HFF-Myc (cell line): ENCODE measurements at regions not wholly inside any gene's neighbourhood (a gene's known extent, or its start where the extent isn't known, plus 50 kb on each side); places are given as distances from the start of the nearest gene placed in this dataset.

Source experiments
- DNase-seq: peaks from one replicate; pipeline ENCODE4 v3.0.0-alpha.2; 2011; ENCODE audit warnings: low read depth; ENCODE audit errors: extremely low read depth
- H3K4me3 ChIP-seq: replicated peaks from 2 replicates; pipeline ENCODE4 v1.5.1; 2011; ENCODE audit warnings: low read depth, mild to moderate bottlenecking, control low read depth, low read length
- TF ChIP-seq, protein P1 (sequence below): IDR thresholded peaks from 2 replicates; pipeline ENCODE4 v1.5.1; 2012; ENCODE audit warnings: mild to moderate bottlenecking, low read depth, low read length, control low read depth; ENCODE audit errors: missing control alignments

DNA sequence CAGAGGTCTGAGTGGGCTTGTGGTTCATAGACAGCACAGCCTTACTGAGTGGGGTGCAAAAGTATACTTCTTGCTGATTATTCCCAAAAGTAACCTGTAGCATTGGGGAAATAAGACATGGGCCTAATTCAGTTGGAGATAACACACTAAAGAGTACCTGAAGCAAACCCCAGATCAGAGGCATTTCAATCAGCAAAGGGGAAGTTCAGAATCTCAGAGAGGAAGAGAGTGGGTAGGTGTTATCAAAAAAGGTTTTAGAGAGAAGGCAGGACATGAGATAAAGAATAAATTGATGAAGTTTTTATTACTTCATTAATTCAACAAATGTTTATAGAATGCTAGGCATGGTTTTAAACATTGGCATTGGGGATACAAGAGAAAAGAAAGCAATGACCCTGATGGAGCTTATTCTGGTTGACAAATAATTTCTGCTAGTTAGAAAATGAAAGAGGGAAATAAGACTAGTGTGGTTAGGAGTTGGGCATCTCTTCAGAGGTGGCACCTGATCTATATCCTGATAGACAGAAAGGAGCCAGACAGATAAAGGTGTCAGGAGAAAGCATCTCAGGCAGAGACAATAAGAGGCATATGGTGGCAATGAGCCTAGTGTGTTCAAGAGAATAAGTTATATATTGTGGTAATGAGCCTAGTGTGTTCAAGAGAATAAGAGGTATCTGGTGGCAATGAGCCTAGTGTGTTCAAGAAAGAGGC lies 153.8 kb upstream of the SETBP1 start:
- TF ChIP-seq, protein P1, sequence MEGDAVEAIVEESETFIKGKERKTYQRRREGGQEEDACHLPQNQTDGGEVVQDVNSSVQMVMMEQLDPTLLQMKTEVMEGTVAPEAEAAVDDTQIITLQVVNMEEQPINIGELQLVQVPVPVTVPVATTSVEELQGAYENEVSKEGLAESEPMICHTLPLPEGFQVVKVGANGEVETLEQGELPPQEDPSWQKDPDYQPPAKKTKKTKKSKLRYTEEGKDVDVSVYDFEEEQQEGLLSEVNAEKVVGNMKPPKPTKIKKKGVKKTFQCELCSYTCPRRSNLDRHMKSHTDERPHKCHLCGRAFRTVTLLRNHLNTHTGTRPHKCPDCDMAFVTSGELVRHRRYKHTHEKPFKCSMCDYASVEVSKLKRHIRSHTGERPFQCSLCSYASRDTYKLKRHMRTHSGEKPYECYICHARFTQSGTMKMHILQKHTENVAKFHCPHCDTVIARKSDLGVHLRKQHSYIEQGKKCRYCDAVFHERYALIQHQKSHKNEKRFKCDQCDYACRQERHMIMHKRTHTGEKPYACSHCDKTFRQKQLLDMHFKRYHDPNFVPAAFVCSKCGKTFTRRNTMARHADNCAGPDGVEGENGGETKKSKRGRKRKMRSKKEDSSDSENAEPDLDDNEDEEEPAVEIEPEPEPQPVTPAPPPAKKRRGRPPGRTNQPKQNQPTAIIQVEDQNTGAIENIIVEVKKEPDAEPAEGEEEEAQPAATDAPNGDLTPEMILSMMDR: no peak
- H3K4me3 ChIP-seq: no peak overlapping the region
- DNase-seq: no peak

DNA sequence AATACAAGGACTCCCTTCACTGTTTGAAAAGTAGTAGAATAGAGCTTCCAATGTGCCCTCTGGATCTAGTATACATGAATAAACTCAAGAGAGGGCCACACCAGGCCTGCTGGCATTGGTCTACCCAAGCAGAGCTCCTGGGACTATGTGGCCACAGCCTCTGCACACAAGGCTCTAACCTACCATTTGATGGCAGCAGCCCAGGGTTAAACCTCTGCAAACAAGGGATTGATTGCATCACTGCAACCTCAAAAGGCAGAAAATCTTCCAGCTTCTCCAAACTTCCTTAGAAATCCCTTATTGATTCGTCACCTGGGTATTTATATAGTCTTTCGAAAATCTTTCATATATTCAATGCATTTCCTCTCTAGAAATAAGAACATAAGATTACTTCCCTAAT lies 147.6 kb upstream of the SETBP1 start:
- TF ChIP-seq, protein P1: no peak
- no peak for DNase-seq
- H3K4me3 ChIP-seq: no peak overlapping the region

DNA sequence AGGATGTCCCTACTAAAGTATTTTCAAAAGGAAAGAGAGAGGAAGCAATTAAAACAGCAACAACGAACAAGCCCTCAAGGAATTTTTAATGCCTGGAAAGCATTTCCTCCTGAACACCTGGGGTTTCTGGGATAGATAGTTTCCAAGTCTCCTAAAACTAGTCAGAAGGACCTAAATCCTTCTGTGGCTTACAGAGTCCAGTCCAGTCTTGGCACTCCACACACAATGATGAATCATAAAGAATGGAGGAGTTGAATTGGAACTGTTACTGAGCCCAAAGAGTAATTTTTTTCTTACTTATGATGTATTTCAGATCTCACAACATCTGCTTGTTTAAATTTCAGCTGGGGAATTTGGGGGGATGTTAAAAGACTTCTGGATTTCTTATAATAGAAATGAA lies 144.6 kb upstream of the SETBP1 start:
- DNase-seq: peak; percentile 73
- TF ChIP-seq, protein P1: no peak
- no peak overlapping the region for H3K4me3 ChIP-seq

DNA sequence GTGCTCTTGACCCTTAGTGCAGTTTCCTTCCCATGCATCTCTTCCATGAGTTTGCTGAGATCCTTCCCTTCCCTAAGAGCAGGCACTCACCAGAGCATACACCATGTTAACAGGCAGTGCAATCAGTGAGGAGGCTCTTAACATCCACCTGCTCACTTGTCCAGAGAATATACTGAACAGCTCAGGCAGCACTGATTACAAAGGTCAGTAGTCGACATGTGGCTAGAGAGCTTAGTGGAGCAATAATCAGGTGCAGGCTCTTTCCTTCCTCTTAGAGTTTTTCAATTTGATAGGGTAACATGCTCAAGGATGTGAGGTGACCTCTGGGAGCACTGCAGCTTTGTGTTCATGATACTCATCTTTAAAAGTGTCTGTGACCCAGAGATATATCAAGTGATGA lies 144.1 kb upstream of the SETBP1 start:
- no peak overlapping the region for H3K4me3 ChIP-seq
- TF ChIP-seq, protein P1: no peak
- no peak for DNase-seq

DNA sequence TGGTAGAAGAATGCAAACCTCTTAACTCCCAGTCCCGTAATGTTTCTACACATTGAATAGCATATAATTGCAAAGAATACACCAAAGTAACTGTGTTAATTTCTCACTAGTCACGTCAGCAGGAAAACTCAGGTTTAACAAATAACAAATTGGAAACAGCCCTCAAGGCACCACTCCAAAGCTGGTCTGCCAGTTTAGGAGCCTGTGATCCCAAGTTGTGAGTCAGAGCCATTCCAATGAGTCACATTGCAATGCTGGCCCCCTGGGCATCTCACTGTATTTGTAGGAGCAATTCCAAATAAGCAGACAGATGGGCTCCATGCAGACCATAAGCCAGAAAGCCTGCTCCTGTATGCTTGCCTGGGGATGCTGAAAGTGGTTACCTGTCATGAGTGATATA lies 143.2 kb upstream of the SETBP1 start:
- TF ChIP-seq, protein P1: no peak
- H3K4me3 ChIP-seq: no peak overlapping the region
- DNase-seq: peak; percentile 93

DNA sequence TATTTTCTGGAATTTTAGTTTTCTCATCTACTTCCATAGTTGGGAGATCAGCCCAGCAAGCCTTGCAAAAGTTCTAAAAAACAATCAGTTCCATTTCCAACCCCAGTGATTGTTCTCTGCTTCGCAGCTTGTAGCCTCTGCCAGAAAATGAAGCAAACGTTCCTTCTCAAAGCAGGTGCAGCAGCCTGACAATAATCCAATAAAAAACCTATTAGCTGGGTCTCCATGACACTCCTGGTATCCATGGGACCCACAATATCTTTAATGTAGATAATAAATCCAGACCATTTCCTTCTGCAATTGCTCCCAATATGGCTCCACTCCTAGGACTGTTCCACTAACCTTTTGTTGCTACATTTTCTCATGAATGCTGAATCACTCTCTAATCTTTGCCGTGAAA lies 140.8 kb upstream of the SETBP1 start:
- TF ChIP-seq, protein P1: no peak
- no peak for DNase-seq
- no peak overlapping the region for H3K4me3 ChIP-seq

DNA sequence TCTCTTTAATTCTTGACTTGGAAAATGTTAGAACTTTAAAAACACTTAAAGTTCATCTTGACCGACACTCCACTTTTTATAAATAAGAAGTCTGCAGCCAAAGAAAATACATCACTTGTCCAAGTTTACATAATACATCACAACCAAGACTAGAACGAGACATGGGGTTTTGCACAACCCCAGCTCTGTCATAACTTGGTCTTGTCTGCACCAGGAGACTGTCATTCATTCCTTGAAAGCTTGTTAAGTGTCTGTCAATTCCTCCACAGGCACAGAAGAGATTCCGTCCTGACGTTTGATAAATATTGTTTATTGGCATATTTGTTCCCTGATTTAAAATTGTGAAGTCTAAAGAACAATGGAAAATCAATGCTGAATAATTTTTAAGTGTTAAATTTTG lies 139.5 kb upstream of the SETBP1 start:
- TF ChIP-seq, protein P1: no peak
- H3K4me3 ChIP-seq: no peak overlapping the region
- DNase-seq: no peak
